ENCODE measurements at regions not wholly inside any gene's neighbourhood (a gene's known extent, or its start where the extent isn't known, plus 50 kb on each side); places are given as distances from the start of the nearest gene placed in this dataset.

DNA sequence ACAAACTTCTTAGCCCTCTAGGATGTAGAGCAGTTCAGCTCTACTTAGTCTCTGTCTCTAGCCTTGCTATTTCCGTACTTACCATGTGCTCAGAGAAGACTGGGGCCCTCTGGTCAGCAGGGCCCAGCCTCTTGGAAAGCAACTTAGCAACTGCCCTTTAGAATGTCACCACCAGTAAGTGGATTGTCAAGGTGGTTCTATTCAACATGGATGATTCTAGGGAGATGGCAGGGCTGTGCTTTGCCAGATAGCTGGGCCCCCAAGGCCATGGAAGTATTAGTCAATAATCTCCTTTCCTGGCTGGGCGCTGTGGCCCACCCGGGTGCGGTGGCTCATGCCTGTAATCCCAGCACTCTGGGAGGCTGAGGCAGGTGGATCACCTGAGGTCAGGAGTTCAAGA lies 177.6 kb upstream of the MVB12B start:
- H2BK15ac ChIP-seq (ENCODE audit: low read length): no peak overlapping the region
- CTCF ChIA-PET (ENCODE audit: partially characterized antibody): interaction anchor here (0.8 to 1.2 kb wide), 3 partner anchors 34 to 721 kb away, joined by 3 read pairs; no protein-coding TSS in a partner anchor

More for the DNA sequence above, 177.6 kb upstream of the MVB12B start:
- POLR2A ChIA-PET (ENCODE audit: partially characterized antibody): no interaction called here
- Histone ChIP-seq H4K91ac (replicated peaks; ENCODE audit: insufficient read length, low read length) (no peak overlapping the region), H2AFZ (ENCODE audit: low read length) (no peak overlapping the region), H3K4me3 (ENCODE audit: extremely low read depth in 1 of 4, insufficient read depth in 2 of 4, low read depth in 3 of 4, low read length in 4 of 4) (no peak overlapping the region), H4K8ac (ENCODE audit: extremely low read depth, insufficient read depth, low read length) (no peak overlapping the region), H2BK20ac (ENCODE audit: low read length) (no peak overlapping the region), H3K79me1 (ENCODE audit: low read depth, low read length) (no peaks in the 10 kb centered on the region), H3K23ac (ENCODE audit: insufficient read length) (no peak overlapping the region), H2AK5ac (ENCODE audit: low read depth, low read length) (no peak overlapping the region), H4K5ac (ENCODE audit: insufficient read length, low read depth, low read length) (no peak overlapping the region), H3K27ac (ENCODE audit: low read depth, low read length) (no peak overlapping the region), H3K79me2 (ENCODE audit: control insufficient read depth in 1 of 2, insufficient read depth in 2 of 2, low read length in 2 of 2) (no peaks in the 10 kb centered on the region), H2BK12ac (ENCODE audit: low read depth, low read length) (no peak overlapping the region), H3K56ac (replicated peaks; ENCODE audit: insufficient read length, low read depth, low read length) (no peak overlapping the region), H3K4me1 (replicated peaks in 1 of 4; ENCODE audit: control insufficient read depth in 3 of 4, insufficient read depth in 4 of 4, low read length in 3 of 4) (peaks cover 0 to 8% (median 4%) of the 10 kb centered on the region in 4 experiments; a peak in 5 of 7 replicates), H3K4ac (replicated peaks; ENCODE audit: insufficient read length, low read depth, low read length) (no peak overlapping the region), H3K27me3 (replicated peaks in 1 of 4; ENCODE audit: control insufficient read depth in 3 of 4, extremely low read depth in 1 of 4, insufficient read depth in 3 of 4, low read length in 3 of 4) (peaks cover 5 to 26% (median 23%) of the 10 kb centered on the region in 4 experiments), H4K20me1 (replicated peaks in 1 of 2; ENCODE audit: control insufficient read depth in 1 of 2, insufficient read depth in 2 of 2, low read length in 2 of 2) (peaks cover 0 to 7% of the 10 kb centered on the region in 2 experiments), H2BK120ac (replicated peaks; ENCODE audit: low read depth, low read length) (no peak overlapping the region), H3K9ac (replicated peaks in 1 of 4; ENCODE audit: extremely low read depth in 1 of 4, low read depth in 3 of 4, low read length in 3 of 4) (no peak overlapping the region), H3K23me2 (ENCODE audit: low read depth, low read length) (peaks cover 5% of the 10 kb centered on the region; the same call in 1 of the 2 replicates), H3K18ac (ENCODE audit: extremely low read depth, low read length) (no peak overlapping the region), H3K14ac (ENCODE audit: insufficient read length) (no peak overlapping the region), H3K4me2 (ENCODE audit: insufficient read depth in 1 of 2, low read depth in 2 of 2, low read length in 2 of 2) (no peak overlapping the region), H3K9me3 (ENCODE audit: insufficient read depth in 2 of 2, low read depth in 1 of 2, low read length in 1 of 2) (no peaks in the 10 kb centered on the region), H3K36me3 (ENCODE audit: control insufficient read depth in 2 of 4, insufficient read depth in 4 of 4, low read length in 3 of 4) (no peaks in the 10 kb centered on the region), H2BK5ac (ENCODE audit: low read depth, low read length) (no peak overlapping the region)
- FAIRE-seq (no peak), DNase-seq (ENCODE audit: low read depth in 1 of 2, low spot score in 2 of 2) (peak in 1 of 2 experiments; percentile 31)
- TF ChIP-seq, protein P1, sequence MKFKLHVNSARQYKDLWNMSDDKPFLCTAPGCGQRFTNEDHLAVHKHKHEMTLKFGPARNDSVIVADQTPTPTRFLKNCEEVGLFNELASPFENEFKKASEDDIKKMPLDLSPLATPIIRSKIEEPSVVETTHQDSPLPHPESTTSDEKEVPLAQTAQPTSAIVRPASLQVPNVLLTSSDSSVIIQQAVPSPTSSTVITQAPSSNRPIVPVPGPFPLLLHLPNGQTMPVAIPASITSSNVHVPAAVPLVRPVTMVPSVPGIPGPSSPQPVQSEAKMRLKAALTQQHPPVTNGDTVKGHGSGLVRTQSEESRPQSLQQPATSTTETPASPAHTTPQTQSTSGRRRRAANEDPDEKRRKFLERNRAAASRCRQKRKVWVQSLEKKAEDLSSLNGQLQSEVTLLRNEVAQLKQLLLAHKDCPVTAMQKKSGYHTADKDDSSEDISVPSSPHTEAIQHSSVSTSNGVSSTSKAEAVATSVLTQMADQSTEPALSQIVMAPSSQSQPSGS (IDR thresholded peaks at IDR 0.05; ENCODE audit: low read length): no peak
- no peak for TF ChIP-seq JUN (IDR thresholded peaks at IDR 0.05; ENCODE audit: low read depth, low read length)
- no peak for TF ChIP-seq CEBPB (IDR thresholded peaks at IDR 0.05; ENCODE audit: low read depth, low read length)
- no peak for TF ChIP-seq CBX5 (IDR thresholded peaks at IDR 0.05; ENCODE audit: low read depth, low read length)
- TF ChIP-seq SIRT6 (IDR thresholded peaks at IDR 0.05; ENCODE audit: low read length): no peak
- no peak for TF ChIP-seq NRF1 (IDR thresholded peaks at IDR 0.05; ENCODE audit: low read depth, low read length)
- TF ChIP-seq CTBP2 (IDR thresholded peaks at IDR 0.05; ENCODE audit: borderline replicate concordance, insufficient read depth, insufficient read length, low read length): no peak
- no peak for TF ChIP-seq EGR1 (IDR thresholded peaks at IDR 0.05; ENCODE audit: borderline replicate concordance, low read depth, low read length)
- TF ChIP-seq RFX5 (IDR thresholded peaks at IDR 0.05; ENCODE audit: borderline replicate concordance, low read depth, low read length): no peak
- no peak for TF ChIP-seq KDM1A (IDR thresholded peaks at IDR 0.05; ENCODE audit: borderline replicate concordance, low read length)
- WGBS, 2 experiments (ENCODE audit: extremely low coverage in 1 of 2, insufficient coverage in 1 of 2, insufficient read length in 1 of 2, insufficient replicate concordance in 2 of 2, low coverage in 1 of 2, low lambda C conversion rate in 2 of 2, missing lambda C conversion rate in 1 of 2): 91% methylated on average over 4 of the region's 4 CpGs; no CpG with 5 or more reads in 1 of the 2 experiments
